Osteoblast (primary cell): ENCODE measurements at regions not wholly inside any gene's neighbourhood (a gene's known extent, or its start where the extent isn't known, plus 50 kb on each side); places are given as distances from the start of the nearest gene placed in this dataset.

Experiments
- DNase-seq: peaks from one replicate; pipeline ENCODE4 v3.0.0; 2011; ENCODE audit warnings: low spot score, mixed read lengths; ENCODE audit not compliant: insufficient read length; ENCODE audit errors: missing footprints
- H2AFZ ChIP-seq: 2 replicates; pipeline ENCODE4 v1.6.0; 2011; ENCODE audit warnings: mild to moderate bottlenecking, low read length
- H3K27ac ChIP-seq: 2 replicates; pipeline ENCODE4 v1.5.1; 2011; ENCODE audit warnings: mild to moderate bottlenecking, low read depth, low read length, moderate library complexity
- H3K27me3 ChIP-seq: 2 replicates; pipeline ENCODE4 v1.6.0; 2012; ENCODE audit warnings: mild to moderate bottlenecking, control low read depth, inconsistent platforms, low read length, moderate library complexity; ENCODE audit not compliant: insufficient read depth
- H3K36me3 ChIP-seq: 2 replicates; pipeline ENCODE4 v1.5.1; 2011; ENCODE audit warnings: mild to moderate bottlenecking, low read length, control low read depth, moderate library complexity; ENCODE audit not compliant: insufficient read depth
- H3K4me1 ChIP-seq: 2 replicates; pipeline ENCODE4 v1.5.1; 2011; ENCODE audit warnings: mild to moderate bottlenecking, low read length, control low read depth, moderate library complexity; ENCODE audit not compliant: insufficient read depth
- H3K4me2 ChIP-seq: 2 replicates; pipeline ENCODE4 v1.6.0; 2011; ENCODE audit warnings: mild to moderate bottlenecking, low read length; ENCODE audit not compliant: insufficient read depth
- H3K4me3 ChIP-seq: fragments of 200-600 bp; sonication (generic); 3 replicates; pipeline ENCODE4 v1.5.1; 2012; ENCODE audit warnings: mild to moderate bottlenecking, low read length, inconsistent platforms; ENCODE audit not compliant: insufficient read depth
- H3K79me2 ChIP-seq: 2 replicates; pipeline ENCODE4 v1.6.0; 2012; ENCODE audit warnings: mild to moderate bottlenecking, low read length, control low read depth, inconsistent platforms; ENCODE audit not compliant: insufficient read depth
- H3K9me3 ChIP-seq: 2 replicates; pipeline ENCODE4 v1.5.1; 2011; ENCODE audit warnings: low read depth, low read length, control low read depth
- H4K20me1 ChIP-seq: 2 replicates; pipeline ENCODE4 v1.6.0; 2012; ENCODE audit warnings: mild to moderate bottlenecking, low read length, control low read depth; ENCODE audit not compliant: insufficient read depth
- TF ChIP-seq, protein P1 (sequence below): IDR thresholded peaks from 2 replicates; pipeline ENCODE4 v1.5.1; 2011; ENCODE audit warnings: mild to moderate bottlenecking, low read depth, low read length, moderate library complexity; ENCODE audit errors: extremely low read depth

DNA sequence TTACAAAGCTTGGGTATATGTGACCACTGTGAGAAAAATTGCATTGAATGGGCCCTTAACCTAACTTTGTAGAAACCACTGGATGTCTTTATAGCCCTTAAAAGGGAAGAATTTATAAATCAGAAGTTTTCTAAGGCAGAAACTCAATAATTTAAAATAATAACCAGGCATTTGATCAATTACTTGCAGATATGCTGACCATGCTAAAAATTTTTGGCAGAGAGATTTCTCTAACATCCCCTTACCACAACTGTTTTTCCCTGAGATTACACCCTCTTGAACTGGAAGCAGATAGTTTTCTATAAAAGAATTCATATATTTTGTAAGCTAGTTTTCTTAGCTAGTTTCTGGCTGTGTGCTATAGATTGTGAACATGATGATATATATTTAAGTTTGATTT, 428.3 kb downstream of the KIF4B start:
- no peak overlapping the region for H2AFZ ChIP-seq
- DNase-seq = peak; percentile 41
- H3K27me3 ChIP-seq = no peaks in the 10 kb centered on the region
- no peaks in the 10 kb centered on the region for H3K4me1 ChIP-seq
- no peaks in the 10 kb centered on the region for H3K79me2 ChIP-seq
- no peak overlapping the region for H3K27ac ChIP-seq
- H3K9me3 ChIP-seq = peaks cover 2% of the 10 kb centered on the region
- no peak overlapping the region for H3K4me3 ChIP-seq
- TF ChIP-seq, protein P1, sequence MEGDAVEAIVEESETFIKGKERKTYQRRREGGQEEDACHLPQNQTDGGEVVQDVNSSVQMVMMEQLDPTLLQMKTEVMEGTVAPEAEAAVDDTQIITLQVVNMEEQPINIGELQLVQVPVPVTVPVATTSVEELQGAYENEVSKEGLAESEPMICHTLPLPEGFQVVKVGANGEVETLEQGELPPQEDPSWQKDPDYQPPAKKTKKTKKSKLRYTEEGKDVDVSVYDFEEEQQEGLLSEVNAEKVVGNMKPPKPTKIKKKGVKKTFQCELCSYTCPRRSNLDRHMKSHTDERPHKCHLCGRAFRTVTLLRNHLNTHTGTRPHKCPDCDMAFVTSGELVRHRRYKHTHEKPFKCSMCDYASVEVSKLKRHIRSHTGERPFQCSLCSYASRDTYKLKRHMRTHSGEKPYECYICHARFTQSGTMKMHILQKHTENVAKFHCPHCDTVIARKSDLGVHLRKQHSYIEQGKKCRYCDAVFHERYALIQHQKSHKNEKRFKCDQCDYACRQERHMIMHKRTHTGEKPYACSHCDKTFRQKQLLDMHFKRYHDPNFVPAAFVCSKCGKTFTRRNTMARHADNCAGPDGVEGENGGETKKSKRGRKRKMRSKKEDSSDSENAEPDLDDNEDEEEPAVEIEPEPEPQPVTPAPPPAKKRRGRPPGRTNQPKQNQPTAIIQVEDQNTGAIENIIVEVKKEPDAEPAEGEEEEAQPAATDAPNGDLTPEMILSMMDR = no peak
- no peaks in the 10 kb centered on the region for H3K36me3 ChIP-seq
- H4K20me1 ChIP-seq = no peaks in the 10 kb centered on the region
- no peak overlapping the region for H3K4me2 ChIP-seq

DNA sequence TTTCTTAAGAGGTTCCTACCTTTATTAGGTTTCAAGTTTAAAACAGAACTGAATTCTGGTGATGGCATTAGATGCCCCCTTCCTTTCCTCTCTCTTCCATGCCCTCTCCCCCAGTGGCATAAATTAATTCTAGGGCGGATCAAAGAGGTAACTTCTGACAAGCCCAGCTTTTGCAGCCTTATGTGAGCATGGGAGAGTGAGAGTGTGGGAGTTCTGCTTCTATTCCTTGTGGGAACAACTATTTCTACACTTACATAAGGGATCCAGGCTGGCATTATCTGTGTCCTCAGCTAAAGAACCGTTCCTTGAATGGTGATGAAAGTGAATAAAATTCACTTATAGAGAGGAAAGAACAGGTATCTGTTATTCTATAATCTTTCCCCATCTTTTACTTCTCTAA, 437.6 kb downstream of the KIF4B start:
- TF ChIP-seq, protein P1 = no peak
- no peak overlapping the region for H3K4me3 ChIP-seq
- no peaks in the 10 kb centered on the region for H3K9me3 ChIP-seq
- H3K36me3 ChIP-seq = no peaks in the 10 kb centered on the region
- H2AFZ ChIP-seq = no peak overlapping the region
- DNase-seq = peak; percentile 4
- H3K4me2 ChIP-seq = no peak overlapping the region
- H3K27ac ChIP-seq = no peak overlapping the region
- H3K4me1 ChIP-seq = no peaks in the 10 kb centered on the region
- no peaks in the 10 kb centered on the region for H3K27me3 ChIP-seq
- H4K20me1 ChIP-seq = no peaks in the 10 kb centered on the region
- H3K79me2 ChIP-seq = no peaks in the 10 kb centered on the region

DNA sequence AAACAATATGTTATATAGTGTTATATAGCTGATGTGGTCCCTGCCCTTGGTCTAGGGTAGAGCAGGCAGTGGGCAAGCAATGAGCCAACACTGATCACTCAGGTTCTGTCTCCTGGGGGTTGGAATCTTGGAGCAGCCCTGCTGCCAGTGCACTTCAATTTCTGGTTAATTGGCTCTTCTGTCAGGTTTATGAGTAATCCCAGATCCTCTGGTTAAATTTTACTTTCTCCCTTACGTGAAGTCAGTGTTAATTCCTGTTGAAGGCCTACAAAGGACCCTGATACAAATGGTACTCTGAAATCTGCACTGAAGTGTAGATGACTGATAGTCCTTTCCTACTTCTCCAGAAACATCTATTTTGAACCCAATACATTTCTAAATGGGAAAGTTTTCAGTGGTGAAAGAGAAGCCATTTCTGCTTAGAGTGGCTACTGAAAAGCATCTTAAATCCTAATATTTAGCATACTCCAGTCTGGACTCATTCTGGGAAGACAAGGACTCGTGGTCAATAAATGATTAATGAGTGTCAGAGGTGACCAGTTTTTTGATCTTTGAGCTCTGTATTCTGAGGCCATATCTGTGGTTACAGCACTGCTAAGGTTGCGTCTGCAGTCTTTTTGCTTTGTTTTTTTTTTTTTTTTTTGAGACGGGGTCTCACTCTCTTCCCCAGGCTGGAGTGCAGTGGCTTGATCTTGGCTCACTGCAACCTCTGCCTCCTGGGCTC, 442.4 kb downstream of the KIF4B start:
- Histone ChIP-seq H3K79me2 (no peaks in the 10 kb centered on the region), H3K36me3 (no peaks in the 10 kb centered on the region), H2AFZ (no peak overlapping the region), H4K20me1 (no peaks in the 10 kb centered on the region), H3K4me1 (no peaks in the 10 kb centered on the region), H3K4me2 (no peak overlapping the region), H3K9me3 (no peaks in the 10 kb centered on the region), H3K27me3 (no peaks in the 10 kb centered on the region), H3K4me3 (no peak overlapping the region), H3K27ac (no peak overlapping the region)
- DNase-seq = no peak
- TF ChIP-seq, protein P1 = no peak

DNA sequence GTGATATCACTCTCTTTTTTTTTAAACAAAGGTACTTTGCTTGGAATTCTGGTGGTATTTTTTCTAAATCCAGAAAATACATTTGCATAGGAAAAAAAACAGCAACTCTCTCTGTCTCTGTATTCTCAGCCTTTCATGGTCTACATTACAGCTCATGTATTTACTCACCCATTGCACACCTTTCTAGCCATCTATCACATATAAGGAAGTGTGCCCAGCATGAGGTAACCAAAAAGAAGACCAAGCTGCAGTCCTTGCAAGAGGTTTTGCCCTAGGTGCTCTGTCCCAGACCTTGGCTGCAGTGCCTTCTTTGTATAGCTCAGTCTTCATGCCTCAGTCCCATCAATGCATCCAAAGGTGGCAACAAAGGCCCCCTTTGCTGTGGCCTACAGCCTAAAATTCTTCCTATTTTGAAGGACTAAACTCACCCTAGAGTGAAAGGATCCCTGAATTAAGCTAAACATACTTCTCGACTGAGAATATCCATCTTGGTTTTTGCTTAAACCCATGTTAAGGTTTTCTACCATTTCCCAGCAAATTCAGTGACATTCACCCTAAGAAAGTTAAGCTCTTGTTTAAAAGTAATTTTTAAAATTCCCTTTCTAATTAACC, 446.4 kb downstream of the KIF4B start:
- Histone ChIP-seq H3K4me2 (no peak overlapping the region), H3K9me3 (no peaks in the 10 kb centered on the region), H3K27ac (no peak overlapping the region), H4K20me1 (no peaks in the 10 kb centered on the region), H3K27me3 (no peaks in the 10 kb centered on the region), H3K79me2 (no peaks in the 10 kb centered on the region), H3K4me3 (no peak overlapping the region), H2AFZ (no peak overlapping the region), H3K4me1 (no peaks in the 10 kb centered on the region), H3K36me3 (no peaks in the 10 kb centered on the region)
- DNase-seq = no peak
- TF ChIP-seq, protein P1 = no peak
